Endothelial cell (in vitro differentiated cells): ENCODE measurements at regions not wholly inside any gene's neighbourhood (a gene's known extent, or its start where the extent isn't known, plus 50 kb on each side); places are given as distances from the start of the nearest gene placed in this dataset.

ENCODE experiments used
- DNase-seq: peaks from one replicate; pipeline ENCODE4 v3.0.0; 2021; ENCODE audit warnings: low spot score
- H3K27ac Mint-ChIP-seq: one replicate; pipeline ENCODE4 v1.8.0; 2021; ENCODE audit warnings: mixed read lengths, inconsistent platforms; ENCODE audit not compliant: unreplicated experiment
- H3K27me3 Mint-ChIP-seq: one replicate; pipeline ENCODE4 v1.8.0; 2021; ENCODE audit warnings: mild to moderate bottlenecking, moderate library complexity, mixed read lengths, inconsistent platforms; ENCODE audit not compliant: unreplicated experiment
- H3K36me3 Mint-ChIP-seq: one replicate; pipeline ENCODE4 v1.8.0; 2021; ENCODE audit warnings: mild to moderate bottlenecking, low read depth, mixed read lengths, inconsistent platforms; ENCODE audit not compliant: unreplicated experiment
- H3K4me1 Mint-ChIP-seq: one replicate; pipeline ENCODE4 v1.8.0; 2021; ENCODE audit warnings: mild to moderate bottlenecking, mixed read lengths, inconsistent platforms; ENCODE audit not compliant: unreplicated experiment
- H3K4me3 Mint-ChIP-seq: one replicate; pipeline ENCODE4 v1.8.0; 2021; ENCODE audit warnings: mild to moderate bottlenecking, mixed read lengths, inconsistent platforms; ENCODE audit not compliant: unreplicated experiment
- H3K9me3 Mint-ChIP-seq: one replicate; pipeline ENCODE4 v1.8.0; 2021; ENCODE audit warnings: mixed read lengths, inconsistent platforms; ENCODE audit not compliant: unreplicated experiment
- CTCF ChIP-seq: fragments of 200-600 bp; sonication (generic); IDR thresholded peaks from one replicate; pipeline ENCODE4 v1.5.0; 2021; ENCODE audit warnings: antibody characterized with exemption; ENCODE audit not compliant: unreplicated experiment

- H3K4me3 Mint-ChIP-seq, result no peak overlapping the region
- H3K27me3 Mint-ChIP-seq, result no peaks in the 10 kb centered on the region
- no peak for TF ChIP-seq CTCF
- H3K27ac Mint-ChIP-seq, result no peak overlapping the region
- H3K36me3 Mint-ChIP-seq, result no peaks in the 10 kb centered on the region
- no peak for DNase-seq
- H3K4me1 Mint-ChIP-seq, result no peaks in the 10 kb centered on the region
- H3K9me3 Mint-ChIP-seq, result no peaks in the 10 kb centered on the region
Measured at GRCh38 chr5:167564275-167564674, 727.2 kb upstream of the WWC1 start.

- Mint-ChIP-seq H3K27ac (no peak overlapping the region), H3K4me3 (no peak overlapping the region), H3K9me3 (no peaks in the 10 kb centered on the region), H3K27me3 (no peaks in the 10 kb centered on the region), H3K4me1 (no peaks in the 10 kb centered on the region), H3K36me3 (no peaks in the 10 kb centered on the region)
- no peak for DNase-seq
- no peak for TF ChIP-seq CTCF
Measured at GRCh38 chr5:167565189-167565954, 726.1 kb upstream of the WWC1 start.

GRCh38 chr5:167570431-167570830 lies 721.0 kb upstream of the WWC1 start:
- TF ChIP-seq CTCF, result no peak
- H3K4me3 Mint-ChIP-seq, result no peak overlapping the region
- H3K27ac Mint-ChIP-seq, result no peak overlapping the region
- DNase-seq, result no peak
- H3K4me1 Mint-ChIP-seq, result peaks cover 8% of the 10 kb centered on the region
- H3K36me3 Mint-ChIP-seq, result no peaks in the 10 kb centered on the region
- no peaks in the 10 kb centered on the region for H3K9me3 Mint-ChIP-seq
- H3K27me3 Mint-ChIP-seq, result no peaks in the 10 kb centered on the region

- H3K36me3 Mint-ChIP-seq, result no peaks in the 10 kb centered on the region
- no peaks in the 10 kb centered on the region for H3K9me3 Mint-ChIP-seq
- no peaks in the 10 kb centered on the region for H3K27me3 Mint-ChIP-seq
- DNase-seq, result no peak
- TF ChIP-seq CTCF, result no peak
- no peak overlapping the region for H3K27ac Mint-ChIP-seq
- H3K4me1 Mint-ChIP-seq, result peaks cover 8% of the 10 kb centered on the region
- H3K4me3 Mint-ChIP-seq, result no peak overlapping the region
Measured at GRCh38 chr5:167571824-167572223, 719.6 kb upstream of the WWC1 start.

GRCh38 chr5:167573370-167574127 lies 717.9 kb upstream of the WWC1 start:
- no peaks in the 10 kb centered on the region for H3K36me3 Mint-ChIP-seq
- H3K4me3 Mint-ChIP-seq, result peak overlapping the region; percentile 76
- no peak overlapping the region for H3K27ac Mint-ChIP-seq
- peak; percentile 18 for DNase-seq
- H3K9me3 Mint-ChIP-seq, result no peaks in the 10 kb centered on the region
- TF ChIP-seq CTCF, result no peak
- H3K27me3 Mint-ChIP-seq, result no peaks in the 10 kb centered on the region
- H3K4me1 Mint-ChIP-seq, result peaks cover 11% of the 10 kb centered on the region
